Activated CD8-positive, alpha-beta memory T cell treated with anti-CD3 and anti-CD28 coated beads for 1 hour (primary cell): ENCODE measurements at regions not wholly inside any gene's neighbourhood (a gene's known extent, or its start where the extent isn't known, plus 50 kb on each side); places are given as distances from the start of the nearest gene placed in this dataset.
A peak's percentile ranks its signal among the peaks of the same experiment; 100 is the strongest.
"Not testable (repeated sequence)": the region's sequence is repeated elsewhere in the genome, so short reads cannot be mapped to it uniquely, and the experiment has no call there.

ENCODE experiments used
- DNase-seq, 2 donors: peaks; one replicate each; pipeline ENCODE4 v3.0.0-alpha.2; 2020; ENCODE audit warnings: low read depth in 1 of 2; ENCODE audit errors: extremely low read depth in 1 of 2

DNA sequence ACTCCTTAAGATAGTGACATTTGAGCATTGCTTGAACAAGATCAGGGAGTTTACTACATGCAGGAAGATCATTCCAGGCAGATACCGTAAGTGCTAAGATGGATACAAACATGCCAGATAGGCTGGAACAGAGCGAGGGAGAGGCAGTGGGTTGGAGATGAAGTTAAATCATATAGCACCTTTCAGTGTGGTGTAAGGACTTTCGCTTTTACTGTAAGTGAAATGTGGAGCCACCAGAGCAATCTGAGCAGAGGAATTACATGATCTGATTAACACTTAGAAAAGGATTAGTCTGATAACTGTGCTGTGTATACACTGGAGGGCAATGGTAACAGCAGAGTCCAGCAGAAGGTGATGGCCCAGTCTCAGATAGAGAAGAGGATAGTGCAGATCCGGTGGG, 163.0 kb upstream of the SSTR1 start:
- no peak for DNase-seq

DNA sequence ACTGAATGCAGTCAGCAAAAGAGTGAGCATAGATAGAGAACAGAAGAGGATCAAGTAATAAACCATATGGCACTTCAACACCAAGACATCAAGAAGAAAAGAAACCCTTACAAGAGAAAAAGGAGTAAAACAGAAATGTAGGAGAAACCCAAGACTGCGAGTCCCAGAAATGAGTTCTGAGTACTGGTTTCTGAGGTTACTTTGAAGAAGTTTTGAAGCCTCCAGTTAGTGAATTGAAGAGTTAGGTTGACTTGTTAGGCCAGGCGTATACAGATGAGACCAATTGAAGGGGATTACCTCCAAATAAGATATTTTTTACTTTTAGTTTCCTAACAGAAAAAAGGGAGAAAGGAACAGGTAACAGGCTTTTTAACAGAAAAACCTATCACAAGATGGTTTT, 162.2 kb upstream of the SSTR1 start:
- no peak for DNase-seq

DNA sequence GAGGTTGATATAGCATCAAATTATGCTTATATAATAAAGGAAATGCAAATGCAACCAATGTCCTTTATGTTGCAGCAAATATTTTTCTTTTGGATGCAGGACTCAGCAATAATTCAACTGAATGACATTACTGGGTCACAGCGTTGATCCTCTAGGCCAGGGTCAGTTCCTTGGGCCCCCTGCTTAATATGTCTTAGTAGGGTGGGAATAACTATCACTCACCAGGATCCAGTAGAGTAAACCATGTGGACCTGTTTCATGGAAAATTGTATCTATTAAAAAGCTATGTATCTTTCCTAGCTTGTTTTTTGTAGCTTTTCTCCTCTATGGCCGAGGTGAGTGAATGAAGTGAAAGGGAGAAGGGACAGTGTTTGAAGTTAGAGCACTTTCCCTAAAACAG, 161.5 kb upstream of the SSTR1 start:
- no peak for DNase-seq

DNA sequence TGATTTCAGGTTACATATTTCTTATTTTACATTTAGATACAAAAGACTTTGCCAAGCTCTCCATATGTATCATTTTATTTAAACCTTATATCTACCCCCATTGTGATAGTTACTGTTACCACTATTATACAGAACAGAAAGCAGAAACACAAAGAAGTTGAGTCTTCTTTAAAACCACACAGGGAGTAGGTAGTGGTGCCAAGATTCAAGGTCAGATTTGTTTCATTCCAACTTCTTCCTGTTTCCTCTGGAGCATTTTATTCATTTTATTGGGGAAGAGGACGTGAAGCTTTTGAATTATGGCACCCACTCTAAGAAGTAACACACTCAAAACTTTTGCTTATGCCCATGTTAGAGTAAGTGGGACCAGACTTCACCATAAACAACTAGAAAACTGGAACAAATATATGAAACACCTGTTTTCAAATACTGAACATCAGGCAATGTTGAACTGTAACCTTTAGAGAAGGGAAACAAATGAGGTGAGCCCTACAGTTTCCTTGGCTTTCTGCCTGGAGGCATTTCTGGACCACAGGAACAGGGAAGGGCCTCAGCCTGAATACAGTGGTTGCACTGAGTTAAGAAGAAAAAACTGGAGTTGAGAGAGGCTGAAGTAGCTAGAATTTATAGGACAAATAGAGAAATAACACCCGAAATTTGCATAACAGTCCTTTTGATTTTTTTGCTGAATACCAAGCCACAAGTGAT, 160.4 kb upstream of the SSTR1 start:
- DNase-seq, result no peak

DNA sequence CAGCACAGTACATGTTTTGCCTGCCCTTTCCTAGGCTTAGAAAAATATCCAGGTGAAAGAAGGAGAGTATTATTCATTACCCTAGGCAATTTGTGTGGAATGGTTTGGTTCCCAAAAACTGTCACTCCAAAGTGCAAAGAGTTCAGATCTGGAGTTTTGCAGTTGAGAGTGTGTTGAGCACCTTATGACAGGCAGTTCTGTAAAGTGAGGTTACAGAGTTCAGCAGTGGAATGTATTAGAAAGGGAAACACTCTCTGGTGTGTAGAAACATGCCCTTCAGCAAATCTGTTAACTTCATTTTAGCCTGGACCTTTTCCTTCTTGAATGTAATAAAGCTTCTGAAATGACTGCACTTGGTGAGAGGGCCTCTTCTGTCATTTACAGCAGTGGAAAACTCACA, 154.0 kb upstream of the SSTR1 start:
- DNase-seq, result no peak

DNA sequence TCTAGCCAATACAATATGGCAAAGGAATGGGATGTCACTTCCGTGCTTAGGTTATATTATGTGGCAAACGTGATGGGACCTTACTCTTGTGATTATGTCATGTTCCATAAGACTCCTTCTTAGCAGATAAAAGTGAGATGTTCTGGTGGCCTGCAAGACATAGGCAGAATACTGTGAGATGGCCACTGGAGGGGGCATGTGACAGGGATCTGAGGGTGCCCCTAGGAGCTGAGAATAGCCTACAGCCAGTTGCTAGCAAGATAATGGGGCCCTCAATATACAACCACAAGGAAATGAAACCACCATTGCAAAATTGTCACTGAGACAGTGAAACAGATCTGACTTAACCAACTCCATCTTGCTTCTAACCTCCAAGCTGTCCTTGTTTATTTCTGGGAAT, 151.4 kb upstream of the SSTR1 start:
- no peak for DNase-seq

DNA sequence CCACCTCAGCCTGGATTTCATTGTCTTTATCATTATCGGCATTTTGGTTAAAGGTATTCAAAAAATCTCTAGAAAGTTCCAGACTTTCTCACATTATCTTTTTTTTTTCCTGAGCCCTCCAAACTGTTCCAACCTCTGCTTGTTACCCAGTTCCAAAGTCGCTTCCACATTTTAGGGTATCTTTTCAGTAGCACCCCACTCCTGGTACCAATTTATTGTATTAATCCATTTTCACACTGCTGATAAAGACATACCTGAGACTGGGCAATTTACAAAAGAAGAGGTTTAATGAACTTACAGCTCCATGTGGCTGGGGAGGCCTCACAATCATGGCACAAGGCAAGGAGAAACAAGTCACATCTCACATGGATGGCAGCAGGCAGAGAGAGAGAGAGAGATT, 145.5 kb upstream of the SSTR1 start:
- not testable (repeated sequence) for DNase-seq

DNA sequence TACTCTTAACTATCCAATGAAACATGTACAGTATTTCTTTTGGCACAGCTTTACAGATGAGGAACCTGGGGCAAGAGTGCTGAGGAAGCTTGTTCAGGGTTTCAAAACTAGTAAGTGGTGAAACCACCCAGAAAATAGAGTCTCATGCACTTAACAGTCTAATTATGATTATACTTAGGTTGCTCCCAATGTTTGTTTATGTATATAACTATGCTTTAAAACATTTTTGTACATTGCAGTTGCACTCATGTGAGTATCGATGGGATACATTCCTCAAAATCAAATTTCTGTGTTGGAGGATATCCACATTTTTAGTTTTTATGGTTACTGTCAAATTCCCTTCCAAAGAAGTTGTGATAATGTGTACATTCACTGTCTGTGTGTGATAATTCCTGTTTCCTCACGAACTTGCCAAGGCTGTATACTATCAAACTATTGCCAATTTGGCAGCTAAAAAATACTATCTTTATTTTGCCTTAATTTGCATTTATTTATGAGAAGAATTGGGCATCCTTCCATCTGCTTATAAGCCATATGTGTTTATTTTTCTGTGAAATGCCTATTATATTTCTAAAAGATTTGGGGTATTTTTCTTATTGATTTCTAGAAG, 143.9 kb upstream of the SSTR1 start:
- DNase-seq, result no peak

DNA sequence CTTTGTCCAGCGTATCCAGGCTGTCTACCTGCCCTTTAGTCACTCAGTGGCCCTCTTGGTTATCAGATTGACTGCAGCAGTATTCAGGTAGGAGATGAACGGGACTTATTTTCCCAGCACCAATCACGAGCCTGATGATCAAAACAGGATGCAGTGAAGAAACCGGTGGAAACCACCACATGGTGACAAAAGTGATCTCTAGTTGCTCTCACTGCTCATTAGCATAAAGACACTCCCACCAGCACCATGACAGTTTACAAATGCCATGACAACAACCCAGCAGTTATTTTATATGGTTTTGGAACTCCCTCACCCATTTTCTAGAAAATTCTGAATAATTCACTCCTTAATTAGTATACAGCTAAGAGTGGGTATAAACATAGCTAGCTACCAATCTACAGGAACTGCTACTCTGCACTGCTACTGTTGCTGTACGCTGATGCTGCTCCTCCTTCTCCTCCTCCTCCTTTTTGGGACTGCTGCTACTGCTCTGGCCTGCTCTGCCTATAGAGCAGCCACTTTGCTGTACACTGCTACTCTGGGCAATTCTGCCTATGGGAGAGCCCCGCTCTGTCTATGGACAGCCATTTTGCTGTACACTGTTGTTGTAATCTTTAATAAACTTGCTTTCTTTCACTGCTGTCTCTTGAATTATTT, 142.5 kb upstream of the SSTR1 start:
- DNase-seq, result peak in 1 of 2 donors; percentile 27

DNA sequence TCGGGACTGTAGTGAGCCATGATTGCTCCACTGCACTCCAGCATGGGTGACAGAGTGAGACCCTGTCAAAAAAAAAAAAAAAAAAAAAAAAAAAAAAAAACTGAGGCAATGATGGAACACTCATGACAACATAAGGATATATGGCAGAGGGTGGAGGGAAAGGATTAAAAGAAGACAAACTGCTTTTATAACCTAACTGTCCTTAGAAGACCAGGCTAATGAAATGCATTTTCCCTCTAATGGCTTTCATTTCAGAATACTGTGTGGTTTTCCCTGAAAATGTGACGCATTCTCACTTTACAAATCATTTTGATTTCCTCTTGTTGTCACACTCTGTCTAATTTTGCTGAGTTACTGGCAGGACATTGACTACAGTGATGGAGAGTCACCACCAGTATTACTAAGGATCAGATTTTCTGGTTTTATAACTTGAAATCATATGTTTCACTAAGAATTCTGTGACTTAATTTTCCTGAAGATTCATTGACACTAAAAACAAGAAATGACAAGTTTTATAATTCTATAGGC, 137.6 kb upstream of the SSTR1 start:
- DNase-seq, result no peak

DNA sequence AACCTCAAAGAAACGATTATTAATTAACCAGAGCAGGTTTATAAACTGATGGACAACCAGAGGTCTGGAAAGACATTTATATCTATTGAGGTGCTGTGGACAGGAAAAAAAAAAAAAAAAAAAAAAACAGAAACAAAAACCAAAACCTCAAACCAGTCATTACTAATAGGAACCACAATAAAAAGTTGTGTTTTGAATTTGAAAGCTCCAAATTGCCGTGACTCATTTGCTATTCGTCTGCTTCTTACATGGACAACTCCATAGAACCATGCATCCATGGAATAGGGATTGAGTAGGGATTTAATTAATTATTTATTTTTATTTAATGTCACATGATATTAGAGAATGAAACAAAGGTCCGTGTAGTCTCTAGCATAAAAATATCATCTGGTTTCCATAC, 134.1 kb upstream of the SSTR1 start:
- no peak for DNase-seq

DNA sequence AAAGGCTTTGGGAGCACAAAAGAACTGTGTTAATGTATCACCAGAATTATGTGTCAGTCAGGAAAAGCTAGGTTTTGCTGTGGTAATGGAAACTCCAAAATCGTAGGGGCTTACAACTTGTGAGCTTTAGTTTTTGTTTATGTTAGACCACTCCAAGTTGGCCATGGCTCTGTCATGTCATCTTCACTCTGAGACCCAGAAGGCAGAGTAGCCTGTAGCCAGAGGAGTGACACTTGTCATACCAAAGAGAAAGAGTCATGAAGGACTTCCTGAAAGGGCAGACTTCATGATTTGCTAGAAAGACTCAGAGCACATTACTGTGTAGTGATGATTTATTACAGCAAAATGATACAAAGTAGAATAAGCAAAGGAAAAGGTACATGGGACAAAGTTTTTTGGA, 133.6 kb upstream of the SSTR1 start:
- DNase-seq, result no peak

DNA sequence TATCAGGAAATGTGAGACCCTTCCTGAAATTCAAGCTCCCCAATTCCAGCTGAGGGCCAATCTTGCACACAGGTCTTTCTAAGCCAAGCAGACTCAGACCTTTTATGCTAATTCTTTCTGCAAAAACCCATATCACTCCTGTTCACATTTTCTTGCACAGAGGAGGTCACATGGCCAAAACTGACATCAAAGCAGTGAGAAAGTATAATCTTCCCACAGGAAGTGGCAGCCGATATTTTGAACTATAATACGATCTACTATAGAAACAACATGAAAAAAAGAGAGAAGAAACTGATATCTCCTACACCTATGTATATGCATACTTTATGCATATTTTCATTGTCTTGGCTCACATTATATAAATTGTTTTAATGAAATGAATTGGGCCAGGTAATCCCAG, 132.9 kb upstream of the SSTR1 start:
- no peak for DNase-seq

DNA sequence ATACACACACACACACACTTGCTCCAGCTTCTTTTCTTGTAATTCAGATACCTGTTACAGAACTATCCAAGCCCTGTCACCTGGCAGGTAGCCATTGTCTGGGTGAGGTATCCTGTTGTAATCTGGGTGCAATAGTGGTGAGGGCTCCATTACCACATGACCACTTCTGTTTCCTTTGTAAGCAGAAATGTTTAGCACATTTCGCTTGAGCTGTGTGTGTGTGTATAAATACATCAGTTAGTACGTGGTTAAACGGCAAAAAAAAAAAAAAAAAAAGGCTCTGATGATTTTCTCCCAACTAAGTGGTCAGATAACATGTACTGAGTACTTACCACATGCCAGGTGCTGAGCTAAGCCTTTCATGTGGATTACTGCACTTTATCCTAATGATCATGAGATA, 129.3 kb upstream of the SSTR1 start:
- peak; percentile 22 to 45 for DNase-seq

DNA sequence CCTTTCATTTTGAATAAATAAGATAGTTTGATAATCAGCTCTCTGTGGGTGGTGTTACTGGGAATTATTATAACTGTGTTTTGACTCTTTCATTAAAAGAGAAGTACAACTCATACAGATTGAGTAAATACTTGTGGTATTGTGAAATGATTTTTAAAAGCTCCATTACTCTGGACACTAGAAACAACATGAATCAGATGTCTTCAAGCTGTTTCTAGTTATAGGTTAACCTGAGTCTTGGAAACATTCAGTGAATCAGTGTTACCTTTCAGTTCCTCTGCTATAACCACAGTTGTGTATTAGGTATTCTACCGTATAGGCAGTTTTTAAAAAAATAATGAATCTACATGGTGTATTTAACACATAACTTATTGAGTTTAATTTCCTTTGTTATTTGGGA, 128.4 kb upstream of the SSTR1 start:
- no peak for DNase-seq

DNA sequence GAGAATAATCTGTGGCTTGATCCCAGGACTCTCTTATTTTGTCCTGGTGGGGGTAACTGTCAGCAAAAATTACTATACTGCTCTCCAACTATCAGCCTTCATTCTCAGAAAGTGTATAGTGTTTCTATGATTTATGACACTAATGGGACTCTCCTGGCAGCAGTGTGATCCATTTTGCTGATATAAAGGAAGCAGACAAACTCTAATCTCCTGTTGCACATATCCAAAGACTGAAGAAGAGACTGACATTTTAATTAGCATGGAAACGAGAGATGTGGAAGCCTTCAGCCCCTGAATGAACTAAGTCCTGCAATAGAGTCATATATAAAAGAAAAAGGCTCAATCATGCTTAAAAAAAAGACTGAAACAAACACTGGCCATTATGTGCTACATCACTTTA, 127.8 kb upstream of the SSTR1 start:
- no peak for DNase-seq

DNA sequence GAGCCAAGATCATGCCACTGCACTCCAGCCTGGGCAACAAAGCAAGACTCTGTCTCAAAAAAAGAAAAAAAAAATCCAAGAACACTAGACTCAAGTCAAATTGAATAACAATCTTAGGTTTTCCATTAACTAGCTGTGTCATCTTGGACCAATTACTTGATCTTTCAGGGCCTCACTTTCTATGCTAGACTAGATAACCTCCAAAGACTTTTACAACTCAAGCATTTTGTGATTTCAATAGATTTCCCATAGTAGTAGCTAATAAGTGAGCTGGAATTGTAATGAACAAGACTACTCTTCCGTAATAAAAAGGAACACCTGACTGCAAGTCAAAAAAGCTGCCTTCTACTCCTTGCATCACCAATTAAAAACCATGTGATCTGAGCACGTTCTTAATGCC, 127.0 kb upstream of the SSTR1 start:
- DNase-seq, result no peak

DNA sequence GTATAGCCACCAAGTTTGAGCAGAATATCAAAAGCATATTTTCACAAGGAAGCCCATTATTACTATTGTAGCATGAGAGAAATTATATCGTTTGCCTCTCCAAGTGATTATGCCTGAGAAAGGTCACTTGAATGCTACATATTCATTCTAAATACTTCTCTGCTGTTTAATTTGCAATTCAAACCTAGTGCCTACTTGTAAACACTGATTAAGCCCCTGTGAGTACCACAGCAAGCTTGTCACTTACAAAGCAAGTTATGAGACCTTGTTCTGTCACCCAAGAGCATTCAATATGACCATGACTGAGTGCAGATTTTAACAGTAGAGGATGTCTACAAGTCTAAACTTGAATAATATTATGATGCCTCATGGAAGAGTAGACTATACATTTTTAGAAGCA, 124.7 kb upstream of the SSTR1 start:
- DNase-seq, result no peak

DNA sequence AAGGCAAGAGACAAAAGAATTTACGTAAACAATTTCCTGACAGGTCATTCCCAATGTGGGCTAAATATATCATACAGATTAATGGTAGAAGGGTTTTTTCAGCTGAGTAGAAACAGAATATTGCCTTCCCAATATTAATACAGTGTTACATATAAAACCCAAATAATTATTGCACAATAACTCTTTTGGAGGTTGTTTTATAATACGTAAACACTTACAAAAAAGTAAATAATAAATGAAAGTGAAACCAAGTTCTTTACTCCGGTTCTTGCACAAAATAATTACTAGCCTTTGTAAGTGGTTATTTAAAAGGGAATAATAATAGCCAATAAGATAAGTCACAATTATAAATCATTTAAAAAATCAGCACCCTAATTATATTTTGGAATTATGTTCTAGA, 118.6 kb upstream of the SSTR1 start:
- no peak for DNase-seq

DNA sequence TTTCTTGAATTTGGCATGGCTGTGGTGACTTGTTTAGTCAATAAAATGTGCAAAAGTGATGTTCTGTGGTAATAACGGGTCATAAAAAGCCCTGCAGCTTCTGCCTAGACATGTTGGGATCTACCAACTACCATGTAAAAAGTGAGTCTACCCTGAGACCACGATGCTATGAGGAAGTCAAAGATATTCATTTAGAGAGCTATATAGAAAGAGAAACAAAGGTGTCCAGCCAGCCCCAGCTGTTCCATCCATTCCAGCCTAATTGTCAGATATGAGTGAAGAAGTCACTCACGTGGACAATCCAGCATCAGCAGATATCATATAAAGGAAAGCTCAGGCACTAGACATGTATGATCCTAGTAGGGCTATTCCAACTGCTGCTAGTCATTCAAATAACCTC, 117.2 kb upstream of the SSTR1 start:
- DNase-seq, result no peak

DNA sequence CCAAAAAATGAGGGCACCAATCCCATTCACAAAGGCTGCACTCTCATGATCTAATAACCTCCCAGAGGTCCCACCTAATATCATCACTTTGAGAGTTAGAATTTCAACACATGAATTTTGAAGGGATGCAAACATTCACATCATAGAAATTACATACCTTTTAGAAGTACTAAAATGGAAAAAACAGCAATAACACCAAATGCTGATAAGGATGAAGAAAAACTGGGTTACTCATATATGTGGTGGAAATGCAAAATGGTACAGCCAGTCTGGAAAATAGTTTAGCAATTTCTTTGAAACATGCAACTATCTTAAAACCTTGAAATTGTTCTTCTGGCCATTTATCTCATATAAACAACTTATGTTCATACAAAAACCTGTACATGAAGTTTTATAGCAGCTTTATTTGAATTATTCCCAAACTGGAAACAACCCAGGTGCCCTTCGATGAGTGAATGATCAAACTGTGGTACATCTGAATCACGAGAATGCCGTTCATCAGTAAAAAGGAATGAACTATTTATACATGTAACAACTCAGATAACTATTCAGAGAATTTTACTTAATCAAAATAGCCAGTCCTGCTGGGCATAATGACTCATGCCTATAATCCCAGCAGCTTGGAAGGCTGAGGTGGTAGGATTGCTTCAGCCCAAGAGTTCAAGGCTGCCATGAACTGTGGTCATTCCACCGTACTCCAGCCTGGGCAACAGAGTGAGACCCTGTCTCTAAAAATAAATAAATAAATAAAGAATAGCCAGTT, 109.4 kb upstream of the SSTR1 start:
- no peak for DNase-seq

DNA sequence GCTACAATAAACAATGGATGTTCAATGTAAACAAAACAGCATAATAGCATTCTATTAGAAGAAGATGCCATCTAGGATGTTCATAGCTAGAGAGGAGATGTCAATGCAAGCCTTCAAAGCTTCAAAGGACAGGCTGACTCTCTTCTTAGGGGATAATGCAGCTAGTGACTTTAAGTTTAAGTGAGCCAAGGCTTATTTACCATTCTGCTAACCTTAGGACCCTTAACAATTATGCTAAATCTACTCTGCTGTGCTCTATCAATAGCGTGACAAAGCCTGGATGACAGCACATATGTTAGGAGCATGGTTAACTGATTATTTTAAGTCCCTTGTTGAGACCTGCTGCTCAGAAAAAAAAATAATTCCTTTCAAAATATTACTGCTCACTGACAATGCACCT, 106.0 kb upstream of the SSTR1 start:
- DNase-seq, result no peak
